GM18867 (cell line): ENCODE measurements at regions not wholly inside any gene's neighbourhood (a gene's known extent, or its start where the extent isn't known, plus 50 kb on each side); places are given as distances from the start of the nearest gene placed in this dataset.
A peak's percentile ranks its signal among the peaks of the same experiment; 100 is the strongest.
"Not testable (repeated sequence)": the region's sequence is repeated elsewhere in the genome, so short reads cannot be mapped to it uniquely, and the experiment has no call there.

ENCODE experiments used
- ATAC-seq: cut with Tn5 transposase; IDR thresholded peaks from one replicate; pipeline ENCODE4 v1.9.1; 2021; ENCODE audit warnings: mild to moderate bottlenecking, moderate library complexity; ENCODE audit not compliant: unreplicated experiment

DNA sequence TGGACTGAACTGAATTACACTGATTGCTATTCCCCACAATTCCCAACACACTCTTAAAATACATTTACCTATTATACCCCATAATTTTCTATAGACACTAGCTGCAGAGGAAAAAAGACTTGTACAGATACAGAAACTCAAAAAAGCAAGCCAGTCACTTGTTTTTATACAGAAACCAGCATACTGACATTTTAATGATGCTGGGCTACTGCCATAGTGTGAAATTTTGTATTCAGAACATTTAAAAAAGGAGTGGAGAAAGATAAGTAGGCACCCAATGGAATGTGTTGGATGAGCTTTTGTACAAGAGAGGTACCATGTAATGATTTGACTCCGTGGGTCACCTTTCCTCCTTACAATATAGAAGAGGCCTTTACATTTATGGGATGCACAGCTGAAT is 740.1 kb downstream of the PLCL1 start:
- ATAC-seq, result no peak

DNA sequence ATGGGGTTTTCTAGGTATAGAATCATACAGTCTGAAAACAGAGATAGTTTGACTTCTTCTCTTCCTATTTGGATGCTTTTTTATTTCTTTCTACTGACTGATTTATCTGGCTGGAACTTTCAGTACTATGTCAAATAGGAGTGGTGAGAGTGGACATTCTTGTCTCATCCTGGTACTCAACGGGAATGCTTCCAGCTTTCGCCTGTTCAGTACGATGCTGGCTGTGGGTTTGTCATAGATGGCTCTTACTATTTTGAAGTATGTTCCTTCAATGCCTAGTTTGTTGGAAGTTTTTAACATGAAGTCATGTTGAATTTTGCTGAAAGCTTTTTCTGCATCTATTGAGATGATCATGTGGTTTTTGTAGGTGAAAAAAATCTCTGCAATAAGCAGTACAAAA is 730.4 kb downstream of the PLCL1 start:
- no peak for ATAC-seq

DNA sequence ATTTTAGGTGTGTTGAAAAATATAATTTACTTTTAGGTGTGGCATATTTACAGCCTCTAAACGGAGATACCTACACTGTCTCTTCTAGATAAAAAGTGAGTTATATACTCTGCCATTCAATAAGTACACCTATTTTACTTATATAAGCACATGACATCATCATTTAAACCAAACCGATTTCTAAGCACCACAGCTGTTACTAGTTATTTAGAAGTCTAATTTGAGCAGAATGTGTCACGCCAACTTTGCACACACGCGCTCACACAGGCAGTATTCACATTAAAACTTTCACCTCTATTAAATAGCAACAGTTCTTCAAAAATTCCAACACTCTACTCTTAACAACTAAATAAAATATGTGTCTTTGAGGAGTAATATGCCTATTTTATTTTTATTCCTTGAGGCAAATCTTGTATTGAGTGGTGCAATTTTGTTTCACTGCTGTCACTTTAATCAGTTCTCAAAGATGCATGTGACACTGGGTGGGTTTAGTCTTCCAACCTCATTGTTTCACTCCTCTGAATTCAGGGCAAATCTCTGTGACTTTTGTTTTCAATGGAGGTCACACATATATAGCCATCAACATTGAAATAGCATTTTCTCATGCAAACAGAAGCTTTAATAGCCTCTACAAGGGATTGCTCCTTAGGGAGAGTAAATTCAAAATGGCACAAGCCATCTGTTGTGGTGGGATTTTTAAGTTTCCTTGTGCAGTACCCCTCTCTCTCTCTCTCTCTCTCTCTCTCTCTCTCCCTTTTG is 721.0 kb downstream of the PLCL1 start:
- ATAC-seq, result no peak

GRCh38 chr2:198523710-198524109 is 719.3 kb downstream of the PLCL1 start:
- ATAC-seq, result no peak

GRCh38 chr2:198518935-198519334 is 714.5 kb downstream of the PLCL1 start:
- peak; percentile 78 for ATAC-seq

DNA sequence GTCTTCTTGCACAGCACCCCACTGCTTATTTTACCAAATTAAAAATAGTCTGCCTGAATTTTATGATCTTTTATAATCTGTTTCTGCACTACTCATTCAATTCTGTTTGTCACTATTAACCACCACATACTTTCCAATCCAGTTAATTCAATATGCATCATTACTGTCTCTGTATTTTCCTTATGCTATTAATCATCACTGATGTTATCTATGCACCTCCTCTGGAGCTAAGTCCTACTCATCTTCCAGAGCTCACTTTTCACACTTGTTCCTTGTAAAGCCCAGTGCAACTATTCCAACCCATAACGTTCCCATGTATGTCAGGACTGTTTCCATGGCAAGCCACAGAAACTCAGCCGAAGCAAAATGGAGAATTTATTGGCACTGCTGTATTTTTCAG is 713.6 kb downstream of the PLCL1 start:
- ATAC-seq, result no peak

DNA sequence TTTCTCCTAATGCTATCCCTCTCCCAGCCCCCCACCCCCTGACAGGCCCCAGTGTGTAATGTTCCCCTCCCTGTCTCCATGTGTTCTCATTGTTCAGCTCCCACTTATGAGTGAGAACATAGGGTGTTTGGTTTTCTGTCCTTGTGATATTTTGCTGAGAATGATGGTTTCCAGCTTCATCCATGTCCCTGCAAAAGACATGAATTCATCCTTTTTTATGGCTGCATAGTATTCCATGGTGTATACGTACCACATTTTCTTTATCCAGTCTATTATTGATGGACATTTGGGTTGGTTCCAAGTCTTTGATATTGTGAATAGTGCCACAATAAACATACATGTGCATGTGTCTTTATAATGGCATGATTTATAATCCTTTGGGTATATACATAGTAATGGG is 704.2 kb downstream of the PLCL1 start:
- ATAC-seq, result not testable (repeated sequence)

GRCh38 chr2:198499539-198499938 is 695.1 kb downstream of the PLCL1 start:
- ATAC-seq, result no peak

DNA sequence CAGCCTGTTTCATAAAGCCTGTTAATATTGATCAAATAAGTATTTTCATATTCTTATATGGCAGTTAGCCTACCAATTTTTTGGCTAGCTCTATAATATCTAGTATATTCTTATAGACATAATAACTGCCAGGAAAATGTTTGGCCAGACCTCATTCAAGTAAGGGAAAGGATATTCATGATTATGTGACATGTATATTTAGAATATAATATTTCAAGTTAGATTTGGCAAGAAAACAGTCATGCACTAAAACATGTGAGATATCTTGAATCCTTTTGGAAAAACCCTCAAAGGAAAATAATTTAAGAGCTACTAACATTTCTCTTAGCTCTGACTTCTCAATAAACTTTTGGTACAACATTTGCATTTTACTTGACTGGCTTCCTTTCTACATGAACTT is 694.1 kb downstream of the PLCL1 start:
- no peak for ATAC-seq

GRCh38 chr2:198498048-198498447 is 693.7 kb downstream of the PLCL1 start:
- no peak for ATAC-seq

DNA sequence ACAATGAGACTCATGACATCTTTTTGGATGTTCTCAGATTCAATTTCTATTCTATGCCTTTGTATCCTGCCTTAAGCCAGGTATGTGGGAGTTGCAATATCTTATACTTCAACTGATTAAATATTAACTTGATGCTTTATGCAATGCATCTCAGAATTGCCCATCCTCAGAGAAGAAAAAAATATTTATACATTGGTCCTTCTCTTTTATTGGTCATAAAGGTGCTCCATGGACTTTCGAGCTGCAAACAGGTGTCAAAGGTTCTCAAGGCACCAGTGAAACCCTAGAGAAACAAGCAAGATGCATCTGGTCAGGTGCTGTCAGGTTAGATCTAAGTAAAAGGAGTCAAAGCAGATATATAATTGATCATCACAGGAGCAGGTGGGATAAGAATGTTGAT is 690.5 kb downstream of the PLCL1 start:
- ATAC-seq, result no peak

DNA sequence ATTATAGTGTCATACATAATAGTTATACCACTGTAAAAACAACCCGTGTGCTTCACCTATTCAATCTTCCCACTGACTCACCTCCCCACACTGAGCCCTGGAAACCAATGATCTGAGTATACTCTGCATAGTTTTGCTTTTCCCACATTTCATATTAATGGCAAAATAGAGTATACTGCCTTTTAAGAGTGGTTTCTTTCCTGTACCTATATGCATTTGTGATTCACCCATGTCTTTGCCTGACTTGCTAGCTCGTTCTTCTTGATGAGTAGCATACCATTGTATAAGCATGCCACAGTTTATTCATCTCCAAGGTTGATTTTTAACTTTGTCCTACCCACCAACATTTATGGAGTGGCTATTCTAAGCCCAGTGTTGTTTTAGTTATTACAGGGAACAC is 686.4 kb downstream of the PLCL1 start:
- ATAC-seq, result no peak

DNA sequence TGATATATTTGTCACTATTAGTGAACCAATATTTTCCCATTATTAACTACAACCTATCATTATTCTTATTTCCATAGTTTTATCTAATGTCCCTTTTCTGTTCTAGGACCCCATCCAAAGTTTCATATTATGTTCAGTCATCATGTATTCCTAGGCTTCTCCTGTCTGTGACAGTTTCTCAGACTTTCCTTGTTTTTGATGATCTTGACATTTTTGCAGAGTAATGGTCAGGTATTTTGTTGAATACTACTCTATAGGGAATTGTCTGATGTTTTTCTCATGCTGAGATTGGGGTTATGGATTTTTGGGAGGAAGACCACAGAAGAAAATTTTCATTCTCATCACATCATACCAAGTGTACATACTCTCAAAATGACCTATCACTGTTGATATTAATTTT is 684.6 kb downstream of the PLCL1 start:
- ATAC-seq, result no peak

DNA sequence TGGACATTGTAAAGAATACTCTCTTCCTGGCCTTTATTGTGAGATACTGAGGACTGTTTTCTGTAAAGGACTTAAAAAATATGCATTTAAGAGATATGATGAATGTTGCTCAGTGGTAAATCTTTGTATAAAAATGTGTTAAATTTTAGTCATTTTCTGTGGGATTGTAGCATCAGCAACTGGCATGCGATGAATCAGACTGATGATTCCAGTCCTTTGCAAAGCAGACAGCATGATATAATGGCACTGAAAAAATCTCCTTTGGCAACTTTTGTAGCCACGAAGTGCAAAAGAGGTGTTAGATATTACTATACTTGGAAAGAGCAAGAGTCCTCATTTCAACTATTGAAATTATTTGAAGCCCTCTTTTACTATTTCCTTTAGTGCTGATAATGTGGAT is 678.7 kb downstream of the PLCL1 start:
- ATAC-seq, result no peak

GRCh38 chr2:198479065-198479464 is 674.7 kb downstream of the PLCL1 start:
- ATAC-seq, result no peak

GRCh38 chr2:198478361-198478760 is 674.0 kb downstream of the PLCL1 start:
- ATAC-seq, result no peak

DNA sequence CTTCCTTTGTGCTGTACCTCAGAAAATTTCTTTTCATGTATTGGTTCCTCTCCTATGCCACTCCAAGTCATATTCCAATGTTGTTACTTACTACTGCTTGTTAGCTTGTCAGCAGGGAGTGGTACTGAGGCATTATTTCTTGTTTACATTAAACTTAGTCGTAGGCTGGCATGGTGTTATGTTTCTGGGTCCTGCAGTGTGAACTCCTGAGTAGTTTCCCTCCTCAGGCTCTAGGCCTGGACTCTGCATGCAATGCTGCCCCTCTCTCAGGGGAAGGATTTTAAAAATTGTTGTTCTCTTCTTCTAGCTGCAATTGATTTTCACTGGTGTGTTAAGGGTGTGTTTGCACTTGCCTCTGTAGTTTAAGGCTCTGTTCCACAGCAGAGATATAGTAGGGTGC is 671.6 kb downstream of the PLCL1 start:
- ATAC-seq, result no peak

GRCh38 chr2:198471291-198471690 is 666.9 kb downstream of the PLCL1 start:
- no peak for ATAC-seq

DNA sequence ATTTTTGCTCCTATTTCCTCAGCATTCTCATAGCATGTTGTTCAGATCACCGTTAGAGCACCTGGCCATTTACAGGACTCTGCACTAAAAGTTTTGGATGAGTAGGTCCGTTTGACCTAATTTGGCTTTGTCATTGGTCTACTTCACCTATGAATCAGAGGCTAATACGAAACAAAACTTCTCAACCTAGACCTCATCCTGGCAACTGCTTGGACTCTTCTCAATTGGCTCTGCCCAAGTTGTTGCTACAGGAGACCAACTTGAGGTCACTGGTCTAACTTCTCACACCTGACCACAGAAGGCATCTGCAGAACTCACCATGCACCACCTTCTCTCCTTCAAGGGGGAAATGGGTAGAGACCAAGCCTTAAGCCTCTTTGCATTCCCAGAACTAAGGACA is 663.7 kb downstream of the PLCL1 start:
- no peak for ATAC-seq

- no peak for ATAC-seq
Observed at GRCh38 chr2:198465970-198466369, 661.6 kb downstream of the PLCL1 start.

DNA sequence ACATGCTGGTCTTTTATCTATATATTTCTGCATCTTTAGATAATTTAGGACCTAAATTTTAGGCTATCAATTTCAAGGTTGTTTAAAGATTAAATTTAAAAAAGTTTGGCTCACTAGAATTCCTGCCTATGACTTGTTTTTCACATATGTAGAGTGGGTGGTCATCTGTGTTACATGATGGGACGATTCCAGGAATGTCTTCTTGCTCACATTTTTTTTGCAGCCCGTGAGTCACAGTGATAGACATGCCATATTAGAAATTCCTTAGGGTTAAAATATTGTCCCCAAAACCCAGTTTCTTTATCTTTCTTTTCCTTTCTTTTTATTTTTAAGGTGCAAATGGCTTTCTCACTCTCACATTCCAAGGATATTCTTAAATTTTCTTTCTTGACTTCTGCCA is 652.0 kb downstream of the PLCL1 start:
- ATAC-seq, result no peak

DNA sequence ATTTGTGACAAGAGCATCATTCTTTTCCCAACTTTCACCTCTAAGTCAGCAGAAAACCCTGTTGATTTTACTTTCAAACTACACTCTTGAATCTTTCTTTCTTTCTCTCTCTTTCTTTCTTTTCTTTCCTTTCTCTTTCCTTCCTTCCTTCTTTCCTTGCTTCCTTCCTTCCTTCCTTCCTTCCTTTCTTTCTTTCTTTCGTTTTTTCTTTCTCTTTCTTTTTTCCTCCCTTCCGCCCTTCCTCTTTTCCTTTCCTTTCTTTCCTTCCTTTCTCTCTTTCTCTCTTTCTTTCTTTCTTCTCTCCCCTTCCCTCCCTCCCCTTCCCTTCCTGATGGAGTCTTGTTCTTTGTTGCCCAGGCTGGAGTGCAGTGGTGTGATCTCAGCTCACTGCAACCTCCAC is 649.5 kb downstream of the PLCL1 start:
- no peak for ATAC-seq

DNA sequence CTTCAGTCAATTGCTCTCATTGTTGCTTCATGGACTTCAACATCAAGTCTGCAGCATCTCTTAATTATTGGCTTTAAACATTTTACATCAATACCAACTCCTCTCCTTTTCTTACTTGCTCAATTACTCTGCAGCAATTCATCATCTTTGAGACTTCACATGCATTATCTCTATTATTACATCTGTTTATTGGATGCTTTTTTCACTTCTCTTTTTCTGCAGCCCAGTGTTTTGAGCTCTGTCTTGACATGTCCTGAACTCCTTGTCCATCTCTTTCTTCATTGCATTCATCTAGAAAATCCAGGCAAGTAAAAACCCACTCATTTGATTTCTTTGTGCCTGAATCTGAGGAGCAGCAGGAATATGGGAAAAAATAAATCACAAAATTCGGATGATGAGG is 647.9 kb downstream of the PLCL1 start:
- peak; percentile 72 for ATAC-seq
